Spleen (tissue), 11 donors: ENCODE measurements at regions not wholly inside any gene's neighbourhood (a gene's known extent, or its start where the extent isn't known, plus 50 kb on each side); places are given as distances from the start of the nearest gene placed in this dataset.

Source experiments
- DNase-seq: peaks from one replicate; pipeline ENCODE4 v3.0.0-alpha.2; 2020
- H3K27ac ChIP-seq, 8 donors: fragments of 200-600 bp; sonication (generic) in 7 of 8; 1 replicate in 4 of 8; 2 replicates in 4 of 8; pipeline versions ENCODE4 v1.5.0 to v1.8.0; 2016 to 2021; ENCODE audit warnings: inconsistent platforms in 4 of 8, mild to moderate bottlenecking in 4 of 8, moderate library complexity in 1 of 8
- H3K27me3 ChIP-seq, 7 donors: fragments of 200-600 bp; sonication (generic) in 6 of 7; replicated peaks in 1 of 7; 1 replicate in 4 of 7; 2 replicates in 3 of 7; pipeline versions ENCODE4 v1.5.0 to v1.8.0; 2016 to 2021; ENCODE audit warnings: inconsistent platforms in 3 of 7, mild to moderate bottlenecking in 1 of 7
- H3K36me3 ChIP-seq, 6 donors: fragments of 200-600 bp; sonication (generic) in 5 of 6; 1 replicate in 4 of 6; 2 replicates in 2 of 6; pipeline versions ENCODE4 v1.5.0 to v1.8.0; 2016 to 2021; ENCODE audit warnings: inconsistent platforms in 2 of 6
- H3K4me1 ChIP-seq, 6 donors: fragments of 200-600 bp; sonication (generic) in 5 of 6; 1 replicate in 3 of 6; 2 replicates in 3 of 6; pipeline versions ENCODE4 v1.5.0 to v1.8.0; 2016 to 2021; ENCODE audit warnings: inconsistent platforms in 3 of 6
- H3K4me3 ChIP-seq, 8 donors: fragments of 200-600 bp; sonication (generic) in 7 of 8; 1 replicate in 4 of 8; 2 replicates in 4 of 8; pipeline versions ENCODE4 v1.5.0 to v1.8.0; 2016 to 2021; ENCODE audit warnings: inconsistent platforms in 4 of 8, mild to moderate bottlenecking in 4 of 8, moderate library complexity in 2 of 8
- H3K9me3 ChIP-seq, 8 donors: fragments of 200-600 bp; sonication (generic) in 7 of 8; 1 replicate in 4 of 8; 2 replicates in 4 of 8; pipeline versions ENCODE4 v1.5.0 to v1.8.0; 2016 to 2021; ENCODE audit warnings: inconsistent platforms in 4 of 8
- POLR2A ChIP-seq, 3 donors: fragments of 450-650 bp; IDR thresholded peaks; one replicate each; pipeline ENCODE4 v1.5.1; 2017; ENCODE audit warnings: antibody characterized with exemption in 3 of 3, mild to moderate bottlenecking in 1 of 3
- POLR2AphosphoS5 ChIP-seq, 3 donors: sonication (generic); formaldehyde crosslinking; IDR thresholded peaks; one replicate each; pipeline ENCODE4 v1.5.1; 2017; ENCODE audit warnings: antibody characterized with exemption in 3 of 3
- WGBS, 5 donors: extraction: QIAGEN DNeasy Blood & Tissue Kit in 3 of 5; methylation state at CpG; one replicate each; pipeline versions ENCODE4 v1.1.5 to v1.1.7; 2013 to 2018; 5-methylcytosine and 5-hydroxymethylcytosine counted together
- intact Hi-C: fragments of 100-400 bp; cut with DNase I; formaldehyde crosslinking; loops from one replicate; pipeline ENCODE4 v1.15.0; 2023; ENCODE audit warnings: low total_unique reads
- TF ChIP-seq, protein P1 (sequence below), 11 experiments: fragments of 200-600 bp in 7 of 11; fragments of 450-650 bp in 4 of 11; sonication (generic) in 4 of 11; IDR thresholded peaks in 8 of 11; conservative IDR thresholded peaks in 3 of 11; 1 replicate in 7 of 11; 2 replicates in 4 of 11; pipeline versions ENCODE4 v1.4.0 to v1.8.0; 2016 to 2021; ENCODE audit warnings: antibody characterized with exemption in 11 of 11, inconsistent platforms in 4 of 11, mild to moderate bottlenecking in 1 of 11
- donor health status: healthy with polysubstance abuse.
- donor health status: DM: no; HTN: no; CAD: no; lungs with moderate emphysema.
- donor health status: DM: no; HTN: no; CAD: no.
- donor health status: Bipolar disorder and iron deficiency.
- donor health status: healthy.
- donor health status: DM: no; HTN: no; CAD: no.
- donor health status: DM: yes; HTN: yes; CAD: no.

- Histone ChIP-seq H3K9me3 (no peaks in the 10 kb centered on the region), H3K4me1 (no peaks in the 10 kb centered on the region), H3K36me3 (no peaks in the 10 kb centered on the region), H3K27ac (no peak overlapping the region), H3K4me3 (no peak overlapping the region), H3K27me3 (no peaks in the 10 kb centered on the region)
- TF ChIP-seq POLR2AphosphoS5 (IDR thresholded peaks at IDR 0.05), result no peak
- TF ChIP-seq POLR2A (IDR thresholded peaks at IDR 0.05), result no peak
- TF ChIP-seq, protein P1, sequence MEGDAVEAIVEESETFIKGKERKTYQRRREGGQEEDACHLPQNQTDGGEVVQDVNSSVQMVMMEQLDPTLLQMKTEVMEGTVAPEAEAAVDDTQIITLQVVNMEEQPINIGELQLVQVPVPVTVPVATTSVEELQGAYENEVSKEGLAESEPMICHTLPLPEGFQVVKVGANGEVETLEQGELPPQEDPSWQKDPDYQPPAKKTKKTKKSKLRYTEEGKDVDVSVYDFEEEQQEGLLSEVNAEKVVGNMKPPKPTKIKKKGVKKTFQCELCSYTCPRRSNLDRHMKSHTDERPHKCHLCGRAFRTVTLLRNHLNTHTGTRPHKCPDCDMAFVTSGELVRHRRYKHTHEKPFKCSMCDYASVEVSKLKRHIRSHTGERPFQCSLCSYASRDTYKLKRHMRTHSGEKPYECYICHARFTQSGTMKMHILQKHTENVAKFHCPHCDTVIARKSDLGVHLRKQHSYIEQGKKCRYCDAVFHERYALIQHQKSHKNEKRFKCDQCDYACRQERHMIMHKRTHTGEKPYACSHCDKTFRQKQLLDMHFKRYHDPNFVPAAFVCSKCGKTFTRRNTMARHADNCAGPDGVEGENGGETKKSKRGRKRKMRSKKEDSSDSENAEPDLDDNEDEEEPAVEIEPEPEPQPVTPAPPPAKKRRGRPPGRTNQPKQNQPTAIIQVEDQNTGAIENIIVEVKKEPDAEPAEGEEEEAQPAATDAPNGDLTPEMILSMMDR (IDR thresholded peaks at IDR 0.05 in 8 of 11, conservative IDR thresholded peaks at IDR 0.05 in 3 of 11), result no peak
- no peak for DNase-seq
- WGBS, 5 donors, result 70 to 85% (median 74%) methylated on average over 2 of the region's 2 CpGs
- intact Hi-C loops, result no loop called here
These were observed 222.6 kb upstream of the NR2F2 start for GRCh38 chr15:96107916-96108315.

GRCh38 chr15:96108405-96108804, 222.1 kb upstream of the NR2F2 start:
- TF ChIP-seq POLR2AphosphoS5 (IDR thresholded peaks at IDR 0.05) (no peak), POLR2A (IDR thresholded peaks at IDR 0.05) (no peak)
- TF ChIP-seq, protein P1 (IDR thresholded peaks at IDR 0.05 in 8 of 11, conservative IDR thresholded peaks at IDR 0.05 in 3 of 11), result no peak
- Histone ChIP-seq H3K27ac (no peak overlapping the region), H3K9me3 (no peaks in the 10 kb centered on the region), H3K4me3 (no peak overlapping the region), H3K4me1 (no peaks in the 10 kb centered on the region), H3K36me3 (no peaks in the 10 kb centered on the region), H3K27me3 (no peaks in the 10 kb centered on the region)
- intact Hi-C loops, result no loop called here
- 85 to 93% (median 87%) methylated on average over 5 of the region's 5 CpGs for WGBS, 5 donors
- DNase-seq, result no peak

DNA sequence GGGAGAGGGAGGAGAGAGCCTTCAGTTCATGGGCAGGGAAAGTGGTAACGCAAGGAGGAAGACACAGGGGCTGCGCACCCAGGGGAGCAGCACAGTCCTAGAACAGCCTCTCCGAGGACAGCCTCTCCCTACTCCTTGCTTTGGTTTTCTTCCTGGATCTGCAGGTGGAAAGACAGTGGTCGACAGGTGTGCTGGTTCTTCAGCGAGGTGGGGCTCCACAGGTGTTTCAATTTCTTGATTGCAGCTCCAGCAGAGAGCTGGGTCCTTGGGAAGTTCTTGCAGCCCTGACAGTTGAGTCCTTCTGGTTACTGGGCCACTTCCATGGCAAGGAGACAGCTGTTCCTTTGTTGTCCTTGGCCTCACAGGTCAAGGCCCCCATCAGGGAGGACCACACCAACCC, 220.7 kb upstream of the NR2F2 start:
- H3K4me3 ChIP-seq, result no peak overlapping the region
- DNase-seq, result no peak
- H3K4me1 ChIP-seq, result no peaks in the 10 kb centered on the region
- no peaks in the 10 kb centered on the region for H3K9me3 ChIP-seq
- 80 to 93% (median 86%) methylated on average over 5 of the region's 5 CpGs for WGBS, 5 donors
- no peak overlapping the region for H3K27ac ChIP-seq
- H3K27me3 ChIP-seq, result no peaks in the 10 kb centered on the region
- intact Hi-C loops, result no loop called here
- TF ChIP-seq POLR2A (IDR thresholded peaks at IDR 0.05) (no peak), POLR2AphosphoS5 (IDR thresholded peaks at IDR 0.05) (no peak)
- TF ChIP-seq, protein P1 (IDR thresholded peaks at IDR 0.05 in 8 of 11, conservative IDR thresholded peaks at IDR 0.05 in 3 of 11), result no peak
- H3K36me3 ChIP-seq, result no peaks in the 10 kb centered on the region

DNA sequence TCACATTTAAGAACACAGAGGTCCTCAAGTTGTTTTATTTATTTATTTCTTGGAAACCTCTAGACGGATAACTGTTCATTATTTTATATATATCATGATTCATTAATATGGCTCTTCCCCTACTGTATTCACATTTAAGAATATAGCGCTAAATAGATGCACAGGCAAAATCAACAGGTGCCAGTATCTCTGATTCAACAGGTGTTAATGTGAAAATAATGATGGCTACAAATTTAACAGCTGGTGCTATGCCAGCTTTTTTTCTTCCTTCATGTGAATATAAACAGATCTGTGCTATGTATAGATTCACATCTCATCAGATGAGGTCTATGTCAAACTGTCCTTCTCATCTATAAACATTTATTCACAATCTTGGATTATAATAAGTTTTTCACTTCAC, 218.5 kb upstream of the NR2F2 start:
- no peak overlapping the region for H3K27ac ChIP-seq
- H3K4me3 ChIP-seq, result no peak overlapping the region
- no peaks in the 10 kb centered on the region for H3K4me1 ChIP-seq
- intact Hi-C loops, result no loop called here
- no peaks in the 10 kb centered on the region for H3K36me3 ChIP-seq
- no peaks in the 10 kb centered on the region for H3K27me3 ChIP-seq
- no peaks in the 10 kb centered on the region for H3K9me3 ChIP-seq
- 92 to 97% (median 94%) methylated on average over 2 of the region's 2 CpGs for whole genome bisulfite sequencing, 5 donors
- DNase-seq, result no peak
- TF ChIP-seq POLR2AphosphoS5 (IDR thresholded peaks at IDR 0.05) (no peak), POLR2A (IDR thresholded peaks at IDR 0.05) (no peak)
- TF ChIP-seq, protein P1 (IDR thresholded peaks at IDR 0.05 in 8 of 11, conservative IDR thresholded peaks at IDR 0.05 in 3 of 11), result no peak
